Inflammatory macrophage treated with lipopolysaccharide for 4 hours (primary cell): ENCODE measurements at regions not wholly inside any gene's neighbourhood (a gene's known extent, or its start where the extent isn't known, plus 50 kb on each side); places are given as distances from the start of the nearest gene placed in this dataset.
"Not testable (repeated sequence)": the region's sequence is repeated elsewhere in the genome, so short reads cannot be mapped to it uniquely, and the experiment has no call there.

Experiments
- DNase-seq: peaks from one replicate; pipeline ENCODE4 v3.0.0-alpha.2; 2020

GRCh38 chr20:48020696-48021095, 235.4 kb upstream of the SULF2 start:
- not testable (repeated sequence) for DNase-seq

- DNase-seq: no peak
Observed at GRCh38 chr20:48019940-48020339, 234.7 kb upstream of the SULF2 start.

- DNase-seq: no peak
Observed at GRCh38 chr20:48019496-48019895, 234.2 kb upstream of the SULF2 start.

GRCh38 chr20:48018851-48019250, 233.6 kb upstream of the SULF2 start:
- not testable (repeated sequence) for DNase-seq

- no peak for DNase-seq
Observed at GRCh38 chr20:48017992-48018391, 232.7 kb upstream of the SULF2 start.

GRCh38 chr20:48017509-48017908, 232.2 kb upstream of the SULF2 start:
- DNase-seq: no peak

- no peak for DNase-seq
Observed at GRCh38 chr20:48015943-48016723, 230.9 kb upstream of the SULF2 start.

GRCh38 chr20:48015141-48015910, 230.0 kb upstream of the SULF2 start:
- DNase-seq: no peak

- DNase-seq: no peak
Observed at GRCh38 chr20:48012401-48012974, 227.2 kb upstream of the SULF2 start.

- no peak for DNase-seq
Observed at GRCh38 chr20:48011025-48011424, 225.7 kb upstream of the SULF2 start.

- no peak for DNase-seq
Observed at GRCh38 chr20:48010623-48011022, 225.3 kb upstream of the SULF2 start.

- no peak for DNase-seq
Observed at GRCh38 chr20:48008850-48009515, 223.7 kb upstream of the SULF2 start.

GRCh38 chr20:48007351-48007750, 222.1 kb upstream of the SULF2 start:
- DNase-seq: peak; percentile 39

GRCh38 chr20:48006036-48006833, 221.0 kb upstream of the SULF2 start:
- DNase-seq: no peak

- no peak for DNase-seq
Observed at GRCh38 chr20:48003021-48003420, 217.7 kb upstream of the SULF2 start.

GRCh38 chr20:48002517-48002970, 217.3 kb upstream of the SULF2 start:
- peak; percentile 68 for DNase-seq

GRCh38 chr20:47999166-47999565, 213.9 kb upstream of the SULF2 start:
- peak; percentile 16 for DNase-seq

- peak; percentile 64 for DNase-seq
Observed at GRCh38 chr20:47998736-47999135, 213.5 kb upstream of the SULF2 start.

- DNase-seq: no peak
Observed at GRCh38 chr20:47995661-47996060, 210.4 kb upstream of the SULF2 start.

- DNase-seq: no peak
Observed at GRCh38 chr20:47993817-47994216, 208.5 kb upstream of the SULF2 start.

- no peak for DNase-seq
Observed at GRCh38 chr20:47993035-47993755, 207.9 kb upstream of the SULF2 start.
